K562 (cell line): ENCODE measurements at regions not wholly inside any gene's neighbourhood (a gene's known extent, or its start where the extent isn't known, plus 50 kb on each side); places are given as distances from the start of the nearest gene placed in this dataset.

Source experiments
- HDAC8 ChIP-seq: fragments of 450-650 bp; IDR thresholded peaks from 2 replicates; pipeline ENCODE4 v1.6.1; 2016; ENCODE audit warnings: mild to moderate bottlenecking, missing genetic modification characterization, moderate library complexity, missing compliant biosample characterization
- POLR2AphosphoS5 ChIP-seq: IDR thresholded peaks from 2 replicates; pipeline ENCODE4 v1.6.1; 2011; ENCODE audit warnings: mild to moderate bottlenecking, low read depth, low read length, moderate library complexity; ENCODE audit not compliant: control insufficient read depth, insufficient read depth
- RBM39 ChIP-seq: fragments of 200-400 bp; formaldehyde crosslinking; optimal IDR thresholded peaks from 2 replicates; pipeline ENCODE3; 2018; ENCODE audit warnings: low read depth, low read length
- SMC3 ChIP-seq: conservative IDR thresholded peaks from 2 replicates; pipeline ENCODE4 v1.6.1; 2011; ENCODE audit warnings: low read depth, low read length, improper control_type of control experiment; ENCODE audit not compliant: insufficient read depth
- ZNF174 ChIP-seq: fragments of 250-450 bp; sonication (Bioruptor Pico); IDR thresholded peaks from 2 replicates; pipeline ENCODE4 v1.4.0; 2020; ENCODE audit warnings: mild to moderate bottlenecking
- ZNF282 ChIP-seq: sonication (generic); formaldehyde crosslinking; IDR thresholded peaks from 2 replicates; pipeline ENCODE4 v1.8.1; 2023; ENCODE audit warnings: missing genetic modification reagents
- TF ChIP-seq, protein P1 (sequence below), 3 experiments: IDR thresholded peaks in 2 of 3; conservative IDR thresholded peaks in 1 of 3; 2 replicates each; pipeline ENCODE4 v1.5.1; 2011 to 2012; ENCODE audit warnings: low read length in 3 of 3, mild to moderate bottlenecking in 3 of 3, control low read depth in 2 of 3, improper control_type of control experiment in 1 of 3, inconsistent platforms in 1 of 3, low read depth in 1 of 3, mixed read lengths in 1 of 3, moderate library complexity in 1 of 3; ENCODE audit not compliant: insufficient read depth in 2 of 3

DNA sequence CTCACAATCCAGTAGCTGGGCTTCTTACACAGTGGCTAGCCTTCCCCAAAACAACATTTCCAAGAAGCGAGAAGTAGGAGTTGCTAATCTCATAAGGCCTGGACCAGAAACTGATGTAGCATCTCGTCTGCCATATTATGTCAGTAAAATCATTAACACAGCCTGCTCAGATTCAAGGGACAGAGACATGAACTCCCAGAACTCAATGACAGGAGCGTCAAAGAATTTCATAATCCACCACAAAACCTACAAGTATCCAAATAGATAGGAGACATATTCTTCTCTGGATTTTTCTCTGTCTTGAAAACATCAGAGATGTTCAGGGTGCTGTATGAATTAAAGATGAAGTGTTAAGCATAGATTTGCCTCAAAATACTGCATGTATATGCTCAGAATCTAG is 457.6 kb upstream of the ACTBL2 start:
- no peak for TF ChIP-seq RBM39
- TF ChIP-seq, protein P1, sequence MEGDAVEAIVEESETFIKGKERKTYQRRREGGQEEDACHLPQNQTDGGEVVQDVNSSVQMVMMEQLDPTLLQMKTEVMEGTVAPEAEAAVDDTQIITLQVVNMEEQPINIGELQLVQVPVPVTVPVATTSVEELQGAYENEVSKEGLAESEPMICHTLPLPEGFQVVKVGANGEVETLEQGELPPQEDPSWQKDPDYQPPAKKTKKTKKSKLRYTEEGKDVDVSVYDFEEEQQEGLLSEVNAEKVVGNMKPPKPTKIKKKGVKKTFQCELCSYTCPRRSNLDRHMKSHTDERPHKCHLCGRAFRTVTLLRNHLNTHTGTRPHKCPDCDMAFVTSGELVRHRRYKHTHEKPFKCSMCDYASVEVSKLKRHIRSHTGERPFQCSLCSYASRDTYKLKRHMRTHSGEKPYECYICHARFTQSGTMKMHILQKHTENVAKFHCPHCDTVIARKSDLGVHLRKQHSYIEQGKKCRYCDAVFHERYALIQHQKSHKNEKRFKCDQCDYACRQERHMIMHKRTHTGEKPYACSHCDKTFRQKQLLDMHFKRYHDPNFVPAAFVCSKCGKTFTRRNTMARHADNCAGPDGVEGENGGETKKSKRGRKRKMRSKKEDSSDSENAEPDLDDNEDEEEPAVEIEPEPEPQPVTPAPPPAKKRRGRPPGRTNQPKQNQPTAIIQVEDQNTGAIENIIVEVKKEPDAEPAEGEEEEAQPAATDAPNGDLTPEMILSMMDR (IDR thresholded peaks at IDR 0.05 in 2 of 3, conservative IDR thresholded peaks at IDR 0.05 in 1 of 3; ENCODE audit: insufficient read depth in 2 of 3, low read depth in 1 of 3, low read length in 3 of 3), result no peak
- TF ChIP-seq HDAC8 (tag), result no peak
- TF ChIP-seq ZNF282 (CRISPR knock-in tag), result no peak
- no peak for TF ChIP-seq SMC3
- TF ChIP-seq ZNF174 (CRISPR knock-in tag), result no peak
- TF ChIP-seq POLR2AphosphoS5, result no peak
